GM21526 (cell line): ENCODE measurements at regions not wholly inside any gene's neighbourhood (a gene's known extent, or its start where the extent isn't known, plus 50 kb on each side); places are given as distances from the start of the nearest gene placed in this dataset.
"Not testable (repeated sequence)": the region's sequence is repeated elsewhere in the genome, so short reads cannot be mapped to it uniquely, and the experiment has no call there.

Experiments used
- ATAC-seq: cut with Tn5 transposase; IDR thresholded peaks from one replicate; pipeline ENCODE4 v1.9.1; 2021; ENCODE audit warnings: moderate library complexity; ENCODE audit not compliant: unreplicated experiment, low FRiP score

DNA sequence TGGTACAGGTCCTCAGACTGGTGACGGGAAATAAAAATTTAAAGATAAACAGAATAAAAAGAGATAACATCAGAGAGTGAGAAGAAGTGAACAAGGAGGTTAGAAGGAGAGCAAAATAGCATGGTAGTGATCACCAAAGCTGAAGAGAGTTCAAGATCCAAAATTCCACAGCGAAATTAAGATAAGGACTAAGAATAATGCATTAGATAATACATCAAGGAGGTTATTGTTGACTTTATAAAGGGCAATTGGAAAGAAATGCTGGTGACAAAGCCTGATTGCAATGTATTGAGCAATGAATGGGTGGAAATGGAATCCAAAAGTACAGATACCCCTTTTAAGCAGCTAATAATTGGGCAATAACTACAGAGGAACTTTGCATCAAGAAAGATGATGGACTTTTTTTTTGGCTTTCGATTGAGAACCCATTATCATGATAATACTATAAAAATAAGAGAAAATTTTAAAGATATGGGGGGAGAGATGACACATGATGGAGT is 101.6 kb upstream of the MAP9 start:
- ATAC-seq, result no peak

GRCh38 chr4:155474758-155475157 is 98.0 kb upstream of the MAP9 start:
- no peak for ATAC-seq

DNA sequence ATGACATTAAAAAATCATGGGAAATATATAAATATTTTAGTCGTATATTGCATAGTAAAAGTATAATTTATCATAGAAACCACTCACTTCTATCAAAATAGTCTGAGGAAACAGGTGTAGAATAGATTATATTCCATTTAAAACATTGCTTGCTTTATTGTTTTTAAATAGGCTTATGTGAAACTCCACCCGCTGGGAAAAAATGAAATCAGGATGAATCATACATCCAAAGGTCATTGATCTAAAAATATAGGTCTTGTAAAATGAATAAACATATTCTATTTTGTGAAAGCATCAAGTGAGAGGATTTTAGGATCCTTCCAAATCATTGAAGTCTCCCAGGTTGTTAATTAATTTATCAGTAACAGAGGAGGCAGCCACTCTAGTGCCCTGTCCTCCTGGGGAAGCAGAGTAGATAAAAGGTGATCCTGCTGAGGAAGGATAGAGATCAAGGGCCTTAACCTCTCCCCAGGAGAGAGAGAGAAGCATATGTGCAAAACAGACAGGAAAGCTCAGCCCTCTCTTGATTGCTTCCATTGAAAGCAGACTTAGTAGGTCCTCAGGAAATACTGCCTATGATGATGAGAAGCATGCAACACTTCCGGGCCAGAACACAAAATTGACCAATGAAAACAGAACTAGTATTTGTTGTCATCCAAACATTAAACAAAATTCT is 96.8 kb upstream of the MAP9 start:
- ATAC-seq, result no peak

DNA sequence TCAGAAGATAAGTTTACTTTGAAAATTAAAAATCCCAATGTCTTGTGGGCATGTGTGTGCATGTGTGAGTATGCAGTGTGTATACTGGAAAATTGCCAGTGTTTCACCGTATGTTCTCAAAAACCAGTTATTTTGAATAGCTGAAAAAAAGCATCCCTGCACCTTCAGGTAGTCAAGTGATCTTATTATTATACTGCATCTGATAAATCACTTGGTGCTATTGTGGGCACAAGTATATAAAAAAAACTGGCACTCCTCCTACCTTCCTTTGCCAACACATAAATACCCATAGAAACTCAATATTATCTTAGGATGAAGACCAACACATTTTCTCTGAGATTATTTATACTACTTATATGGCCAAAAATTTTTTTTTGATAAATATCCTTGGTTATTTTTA is 91.5 kb upstream of the MAP9 start:
- ATAC-seq, result no peak

DNA sequence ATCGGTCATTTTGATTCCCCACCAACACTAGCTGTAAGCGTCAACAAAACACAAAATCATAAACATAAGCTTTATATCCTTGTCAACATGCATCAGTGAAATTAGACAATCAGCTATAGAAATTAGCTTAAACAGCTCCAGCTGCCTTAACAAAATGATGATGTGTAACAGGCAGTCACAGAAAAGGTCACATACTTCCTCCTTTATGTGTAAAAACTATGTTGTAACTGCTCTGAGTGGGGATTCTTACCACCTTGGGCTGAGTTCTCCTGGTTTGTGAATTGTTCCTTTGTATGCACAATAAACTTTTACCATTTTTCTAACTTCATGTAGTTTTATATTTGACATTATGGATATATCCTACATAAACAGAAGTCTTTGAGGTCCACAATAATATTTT is 73.9 kb upstream of the MAP9 start:
- ATAC-seq, result no peak

GRCh38 chr4:155445306-155445705 is 68.5 kb upstream of the MAP9 start:
- ATAC-seq, result no peak

GRCh38 chr4:155444721-155445120 is 68.0 kb upstream of the MAP9 start:
- ATAC-seq, result no peak

- no peak for ATAC-seq
Measured at GRCh38 chr4:155442267-155443105, 65.7 kb upstream of the MAP9 start.

DNA sequence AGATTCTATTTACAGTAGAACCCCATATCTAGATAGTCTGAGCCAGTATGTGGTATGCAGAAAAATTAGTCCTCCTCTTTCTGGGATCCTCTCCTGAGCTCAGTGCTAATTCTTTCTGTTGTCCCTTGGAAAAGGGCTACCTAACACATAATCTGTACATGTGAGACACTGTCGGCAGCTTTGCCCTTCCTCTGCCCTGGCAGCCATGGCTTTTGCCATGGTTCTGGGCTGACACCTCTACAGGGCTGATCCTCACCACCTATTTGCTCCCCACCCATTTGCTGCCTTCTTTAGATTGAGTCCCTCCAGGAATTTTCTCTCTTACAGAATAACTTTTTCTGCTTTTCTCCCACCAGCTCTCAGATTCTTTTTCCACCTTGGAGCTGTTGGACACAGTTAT is 64.7 kb upstream of the MAP9 start:
- no peak for ATAC-seq

DNA sequence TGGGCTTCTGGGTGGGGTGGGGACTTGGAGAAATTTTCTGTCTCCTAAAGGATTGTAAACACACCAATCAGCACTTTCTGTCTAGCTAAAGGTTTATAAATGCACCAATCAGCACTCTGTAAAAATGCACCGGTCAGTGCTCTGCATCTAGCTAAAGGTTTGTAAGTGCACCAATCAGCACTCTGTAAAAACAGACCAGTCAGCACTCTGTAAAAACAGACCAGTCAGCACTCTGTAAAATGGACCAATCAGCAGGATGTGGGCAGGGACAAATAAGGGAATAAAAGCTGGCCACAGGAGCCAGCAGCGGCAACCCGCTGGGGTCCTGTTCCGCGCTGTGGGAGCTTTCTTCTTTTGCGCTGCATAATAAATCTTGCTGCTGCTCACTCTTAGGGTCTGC is 63.0 kb upstream of the MAP9 start:
- ATAC-seq, result not testable (repeated sequence)

DNA sequence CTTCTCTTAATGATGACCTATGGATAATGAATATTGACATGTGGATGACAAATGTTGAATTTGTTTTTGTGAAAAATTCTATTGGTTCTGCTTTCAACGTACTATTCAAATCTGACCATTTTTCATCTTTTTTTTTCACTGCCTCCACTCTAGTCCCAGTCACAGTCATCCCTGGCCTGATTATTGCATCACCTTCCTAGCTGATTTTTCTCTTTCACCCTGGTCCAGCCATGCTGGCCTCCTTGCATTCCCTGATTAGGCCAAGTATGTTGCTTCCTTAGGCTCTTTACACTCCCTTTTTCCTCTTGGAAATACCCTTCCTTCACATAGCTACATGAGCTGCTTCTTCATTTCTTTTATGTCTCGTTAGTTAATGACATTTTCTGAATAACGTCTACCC is 58.1 kb upstream of the MAP9 start:
- no peak for ATAC-seq

- no peak for ATAC-seq
Measured at GRCh38 chr4:155434366-155434765, 57.6 kb upstream of the MAP9 start.

- no peak for ATAC-seq
Measured at GRCh38 chr4:155433636-155434360, 57.0 kb upstream of the MAP9 start.

DNA sequence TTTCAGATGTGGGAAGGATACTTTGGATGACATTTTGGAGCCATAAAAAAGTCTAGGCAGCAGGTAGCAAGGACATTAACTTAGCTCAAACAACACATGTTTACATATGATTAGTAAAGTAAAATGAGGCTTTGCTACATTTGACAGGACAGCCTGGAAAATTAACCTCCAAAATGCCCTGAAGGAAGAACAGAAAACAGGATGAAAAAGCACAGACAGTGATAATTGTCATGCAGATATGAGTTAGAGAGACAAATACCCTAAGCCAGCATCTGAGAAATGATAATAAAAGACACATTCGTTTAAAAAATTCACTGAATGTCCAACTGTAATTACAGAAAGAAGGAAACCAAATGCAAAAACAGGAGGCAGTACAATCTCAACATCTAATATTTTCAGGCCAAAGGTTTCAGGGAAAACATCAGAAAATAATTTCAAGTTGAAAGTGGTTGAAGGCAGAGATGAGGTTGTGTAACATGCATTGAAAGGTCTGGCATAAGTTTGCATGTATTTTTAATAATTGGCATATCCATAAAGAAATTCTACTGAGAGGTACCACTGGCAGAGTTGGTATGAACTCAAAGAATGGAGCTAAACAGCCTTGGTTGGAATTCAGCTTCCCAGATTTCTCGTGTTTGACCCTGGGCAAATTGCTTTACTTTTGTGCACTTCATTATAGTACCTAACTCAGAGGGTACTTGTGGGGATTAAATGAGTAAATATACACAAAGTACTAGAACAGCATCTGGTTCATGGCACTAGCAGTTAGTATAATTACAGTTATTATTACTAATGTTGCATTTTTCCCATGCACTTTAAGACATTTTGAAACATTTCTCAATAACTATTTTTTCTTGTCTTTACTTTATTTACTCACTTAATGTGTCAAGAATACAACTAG is 54.4 kb upstream of the MAP9 start:
- ATAC-seq, result no peak

GRCh38 chr4:155428128-155428527 is 51.4 kb upstream of the MAP9 start:
- no peak for ATAC-seq

DNA sequence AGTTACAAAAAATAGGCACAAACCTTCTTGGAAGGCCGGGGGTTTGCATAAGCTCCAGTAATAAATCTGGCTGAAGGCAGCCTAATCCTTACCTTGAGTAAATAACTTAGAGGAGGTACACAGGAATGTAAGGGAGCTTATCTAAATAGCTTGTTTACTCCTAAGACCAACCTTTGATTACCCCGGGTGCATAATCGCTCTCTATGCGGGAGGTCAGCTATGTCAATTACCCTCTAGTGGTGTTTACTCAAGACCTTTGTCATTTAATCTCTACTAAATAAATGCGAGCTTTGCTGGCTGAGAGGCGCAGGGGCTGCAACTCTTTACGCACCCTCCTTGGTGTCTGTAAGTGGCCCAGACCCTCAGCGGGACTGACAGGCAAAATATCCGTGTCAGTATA is 50.2 kb upstream of the MAP9 start:
- no peak for ATAC-seq
